ENCODE measurements at regions not wholly inside any gene's neighbourhood (a gene's known extent, or its start where the extent isn't known, plus 50 kb on each side); places are given as distances from the start of the nearest gene placed in this dataset.

DNA sequence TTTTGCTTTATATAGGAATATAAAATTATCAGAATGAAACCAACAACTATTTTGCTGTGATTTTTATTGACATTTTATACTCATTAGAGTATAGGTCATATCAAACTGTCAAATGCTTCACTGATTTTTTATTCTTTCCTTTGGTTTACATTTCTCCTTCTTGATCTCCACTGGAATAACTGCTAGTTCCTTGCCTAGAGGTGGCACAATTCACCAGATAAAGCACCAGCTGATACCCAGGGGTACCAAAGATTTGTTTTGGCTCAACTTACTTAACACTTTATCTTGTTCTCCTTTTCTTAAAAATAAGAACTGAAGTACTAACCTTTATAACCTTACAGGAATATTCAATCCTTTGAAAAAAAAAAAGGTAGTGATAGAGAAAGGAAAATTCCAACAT, 725.1 kb upstream of the CHORDC1 start:
- Histone ChIP-seq H3K79me1 (ENCODE audit: low read depth in 1 of 2, low read length in 2 of 2) (no peaks in the 10 kb centered on the region), H3K4me3 (ENCODE audit: insufficient read depth, low read depth, low read length) (no peak overlapping the region), H3K4me2 (ENCODE audit: low read depth, low read length) (no peak overlapping the region), H3K27me3 (ENCODE audit: control insufficient read depth, insufficient read depth, low read length) (no peaks in the 10 kb centered on the region), H3K27ac (ENCODE audit: insufficient read depth, low read length) (no peak overlapping the region), H2BK15ac (ENCODE audit: low read depth, low read length) (no peak overlapping the region), H2AFZ (replicated peaks; ENCODE audit: low read length, poor library complexity) (no peak overlapping the region), H3K4ac (ENCODE audit: low read depth, low read length) (no peak overlapping the region), H3K36me3 (ENCODE audit: control insufficient read depth, insufficient read depth, low read length) (no peaks in the 10 kb centered on the region), H3K9ac (ENCODE audit: low read depth, low read length) (no peak overlapping the region), H2BK5ac (ENCODE audit: low read depth, low read length, poor library complexity, severe bottlenecking) (no peak overlapping the region), H3K9me3 (ENCODE audit: control insufficient read depth, insufficient read depth, low read length) (0 out of 2 replicates have a peak, but pooled peaks cover 2% of the 10 kb centered on the region), H4K91ac (ENCODE audit: insufficient read depth, low read depth, low read length) (no peak overlapping the region), H3K14ac (replicated peaks; ENCODE audit: low read depth, low read length) (no peak overlapping the region), H3K56ac (ENCODE audit: extremely low read depth, insufficient read depth, low read length) (no peak overlapping the region), H4K20me1 (ENCODE audit: insufficient read depth, low read length) (no peaks in the 10 kb centered on the region), H3K18ac (ENCODE audit: low read depth, low read length) (no peak overlapping the region), H2BK120ac (ENCODE audit: low read depth, low read length) (no peak overlapping the region), H3K9me1 (ENCODE audit: insufficient read depth, low read length) (no peaks in the 10 kb centered on the region), H4K5ac (ENCODE audit: low read depth, low read length) (no peak overlapping the region), H2BK20ac (ENCODE audit: low read depth, low read length) (no peak overlapping the region), H3K4me1 (ENCODE audit: control insufficient read depth, insufficient read depth, low read length) (no peaks in the 10 kb centered on the region), H2AK9ac (replicated peaks; ENCODE audit: low read depth, low read length, poor library complexity) (no peak overlapping the region), H4K8ac (ENCODE audit: low read depth in 2 of 2, low read length in 2 of 2) (no peak overlapping the region), H2AK5ac (ENCODE audit: low read depth, low read length) (no peak overlapping the region), H3K23ac (ENCODE audit: low read depth, low read length) (no peak overlapping the region)
- in situ Hi-C loops (cut with MboI; ENCODE audit: low sequenced_read_pairs) (no loop called here), dilution Hi-C loops (cut with HindIII; ENCODE audit: low sequenced_read_pairs, unreplicated experiment) (no loop called here), intact Hi-C loops (cut with micrococcal nuclease) (loop anchor here (5.0 kb wide), 1 partner anchor 481 kb away; no protein-coding TSS in a partner anchor)
- ChIA-PET POLR2A (ENCODE audit: unreplicated experiment) (no interaction called here), CTCF (no interaction called here)
- DNase-seq (no peak), ATAC-seq (ENCODE audit: low read depth) (no peak)
- no TSS peak for BruUV-seq (replicated peaks)
- TF ChIP-seq, protein P1, sequence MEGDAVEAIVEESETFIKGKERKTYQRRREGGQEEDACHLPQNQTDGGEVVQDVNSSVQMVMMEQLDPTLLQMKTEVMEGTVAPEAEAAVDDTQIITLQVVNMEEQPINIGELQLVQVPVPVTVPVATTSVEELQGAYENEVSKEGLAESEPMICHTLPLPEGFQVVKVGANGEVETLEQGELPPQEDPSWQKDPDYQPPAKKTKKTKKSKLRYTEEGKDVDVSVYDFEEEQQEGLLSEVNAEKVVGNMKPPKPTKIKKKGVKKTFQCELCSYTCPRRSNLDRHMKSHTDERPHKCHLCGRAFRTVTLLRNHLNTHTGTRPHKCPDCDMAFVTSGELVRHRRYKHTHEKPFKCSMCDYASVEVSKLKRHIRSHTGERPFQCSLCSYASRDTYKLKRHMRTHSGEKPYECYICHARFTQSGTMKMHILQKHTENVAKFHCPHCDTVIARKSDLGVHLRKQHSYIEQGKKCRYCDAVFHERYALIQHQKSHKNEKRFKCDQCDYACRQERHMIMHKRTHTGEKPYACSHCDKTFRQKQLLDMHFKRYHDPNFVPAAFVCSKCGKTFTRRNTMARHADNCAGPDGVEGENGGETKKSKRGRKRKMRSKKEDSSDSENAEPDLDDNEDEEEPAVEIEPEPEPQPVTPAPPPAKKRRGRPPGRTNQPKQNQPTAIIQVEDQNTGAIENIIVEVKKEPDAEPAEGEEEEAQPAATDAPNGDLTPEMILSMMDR (conservative IDR thresholded peaks at IDR 0.05; ENCODE audit: low read depth, low read length) = no peak
- peak; percentile 7; the same call in 1 of the 2 replicates for TF ChIP-seq RAD21 (IDR thresholded peaks at IDR 0.05; ENCODE audit: low read length)

Measured in IMR-90 (cell line).